WTC11 (cell line): ENCODE measurements at regions not wholly inside any gene's neighbourhood (a gene's known extent, or its start where the extent isn't known, plus 50 kb on each side); places are given as distances from the start of the nearest gene placed in this dataset.

Source experiments
- ATAC-seq: fragments of 200-7000 bp; cut with Tn5 transposase; 2 replicates; pipeline ENCODE4 v1.10.0; 2021; ENCODE audit warnings: mild to moderate bottlenecking, moderate library complexity
- CTCF ChIA-PET: fragments of 300-600 bp; sonication (Branson Sonifier 250); formaldehyde crosslinking; loops from one replicate; lab custom pipeline; 2021; ENCODE audit warnings: antibody characterized with exemption; lab: Charles Lee
- POLR2A ChIA-PET: fragments of 350-600 bp; sonication (Branson Sonifier 250); formaldehyde crosslinking; loops from one replicate; lab custom pipeline; 2021; ENCODE audit warnings: antibody characterized with exemption; lab: Charles Lee
- DNase-seq: peaks from one replicate; pipeline ENCODE4 v3.0.0; 2021; ENCODE audit warnings: low spot score
- H3K27ac Mint-ChIP-seq: 2 replicates; pipeline ENCODE4 v1.8.0; 2021; ENCODE audit warnings: mixed read lengths
- H3K27me3 Mint-ChIP-seq: 2 replicates; pipeline ENCODE4 v1.8.0; 2021; ENCODE audit warnings: low read depth, mild to moderate bottlenecking, moderate library complexity, mixed read lengths
- H3K36me3 Mint-ChIP-seq: 2 replicates; pipeline ENCODE4 v1.8.0; 2021; ENCODE audit warnings: mixed read lengths
- H3K4me1 Mint-ChIP-seq: 2 replicates; pipeline ENCODE4 v1.8.0; 2022; ENCODE audit warnings: mixed read lengths
- H3K4me3 Mint-ChIP-seq: 2 replicates; pipeline ENCODE4 v1.8.0; 2021; ENCODE audit warnings: mild to moderate bottlenecking, moderate library complexity, mixed read lengths
- H3K9me3 Mint-ChIP-seq: 2 replicates; pipeline ENCODE4 v1.8.0; 2021; ENCODE audit warnings: mixed read lengths
- ATF1 ChIP-seq: sonication (generic); formaldehyde crosslinking; IDR thresholded peaks from 2 replicates; pipeline ENCODE4 v1.8.1; 2023; ENCODE audit warnings: mild to moderate bottlenecking, moderate library complexity, missing genetic modification reagents
- ESRRA ChIP-seq: sonication (generic); formaldehyde crosslinking; IDR thresholded peaks from 2 replicates; pipeline ENCODE4 v1.8.1; 2022; ENCODE audit warnings: mild to moderate bottlenecking, missing genetic modification reagents, borderline replicate concordance
- ETV6 ChIP-seq: sonication (generic); formaldehyde crosslinking; IDR thresholded peaks from 2 replicates; pipeline ENCODE4 v1.8.1; 2022; ENCODE audit warnings: mild to moderate bottlenecking, missing genetic modification reagents
- FOXJ3 ChIP-seq: sonication (generic); formaldehyde crosslinking; IDR thresholded peaks from 2 replicates; pipeline ENCODE4 v1.9.0; 2021; ENCODE audit warnings: missing genetic modification reagents, mild to moderate bottlenecking, borderline replicate concordance
- FOXP1 ChIP-seq: sonication (generic); formaldehyde crosslinking; IDR thresholded peaks from 2 replicates; pipeline ENCODE4 v1.8.0; 2022; ENCODE audit warnings: missing genetic modification reagents, mild to moderate bottlenecking, moderate library complexity, borderline replicate concordance
- HMGA2 ChIP-seq: fragments of 250-450 bp; sonication (Bioruptor Pico); IDR thresholded peaks from 2 replicates; pipeline ENCODE4 v1.4.0; 2021; ENCODE audit warnings: mild to moderate bottlenecking, moderate library complexity
- NFYB ChIP-seq: sonication (generic); formaldehyde crosslinking; conservative IDR thresholded peaks from 2 replicates; pipeline ENCODE4 v1.8.0; 2022; ENCODE audit warnings: low read depth, missing genetic modification reagents
- NR2C2 ChIP-seq: sonication (generic); formaldehyde crosslinking; IDR thresholded peaks from 2 replicates; pipeline ENCODE4 v1.8.0; 2022; ENCODE audit warnings: mild to moderate bottlenecking, missing genetic modification reagents
- RELA ChIP-seq: sonication (generic); formaldehyde crosslinking; IDR thresholded peaks from 2 replicates; pipeline ENCODE4 v1.8.1; 2022; ENCODE audit warnings: missing genetic modification reagents, mild to moderate bottlenecking, borderline replicate concordance
- RORB ChIP-seq: fragments of 250-450 bp; sonication (Bioruptor Pico); IDR thresholded peaks from 2 replicates; pipeline ENCODE4 v1.9.0; 2021; ENCODE audit warnings: mild to moderate bottlenecking
- SMAD3 ChIP-seq: sonication (generic); formaldehyde crosslinking; IDR thresholded peaks from 2 replicates; pipeline ENCODE4 v1.8.0; 2022; ENCODE audit warnings: missing genetic modification reagents, mild to moderate bottlenecking, borderline replicate concordance
- SMAD4 ChIP-seq: sonication (generic); formaldehyde crosslinking; IDR thresholded peaks from 2 replicates; pipeline ENCODE4 v1.8.0; 2022; ENCODE audit warnings: mild to moderate bottlenecking, missing genetic modification reagents
- TCF7 ChIP-seq: sonication (generic); formaldehyde crosslinking; IDR thresholded peaks from 2 replicates; pipeline ENCODE4 v1.8.0; 2022; ENCODE audit warnings: mild to moderate bottlenecking, low read depth, missing genetic modification reagents, moderate library complexity
- TEAD4 ChIP-seq: sonication (generic); formaldehyde crosslinking; IDR thresholded peaks from 2 replicates; pipeline ENCODE4 v1.8.0; 2022; ENCODE audit warnings: mild to moderate bottlenecking, missing genetic modification reagents
- ZNF232 ChIP-seq: sonication (generic); formaldehyde crosslinking; IDR thresholded peaks from 2 replicates; pipeline ENCODE4 v1.8.0; 2022; ENCODE audit warnings: mild to moderate bottlenecking, missing genetic modification reagents
- ZNF263 ChIP-seq: sonication (generic); formaldehyde crosslinking; IDR thresholded peaks from 2 replicates; pipeline ENCODE4 v1.8.1; 2022; ENCODE audit warnings: low read depth, mild to moderate bottlenecking, moderate library complexity, missing genetic modification reagents
- TF ChIP-seq, protein P1 (sequence below): sonication (generic); formaldehyde crosslinking; IDR thresholded peaks from 2 replicates; pipeline ENCODE4 v1.8.0; 2023; ENCODE audit warnings: missing genetic modification reagents, mild to moderate bottlenecking, borderline replicate concordance
- TF ChIP-seq, protein P2 (sequence below): sonication (generic); formaldehyde crosslinking; IDR thresholded peaks from 2 replicates; pipeline ENCODE4 v1.8.0; 2022; ENCODE audit warnings: missing genetic modification reagents
- TF ChIP-seq, protein P3 (sequence below): sonication (generic); formaldehyde crosslinking; IDR thresholded peaks from 2 replicates; pipeline ENCODE4 v1.8.1; 2023; ENCODE audit warnings: mild to moderate bottlenecking, missing genetic modification reagents
- TF ChIP-seq, protein P4 (sequence below): sonication (generic); formaldehyde crosslinking; IDR thresholded peaks from 2 replicates; pipeline ENCODE4 v1.8.0; 2022; ENCODE audit warnings: mild to moderate bottlenecking, missing genetic modification reagents
- TF ChIP-seq, protein P5 (sequence below): sonication (generic); formaldehyde crosslinking; conservative IDR thresholded peaks from 2 replicates; pipeline ENCODE4 v1.8.1; 2023; ENCODE audit warnings: mild to moderate bottlenecking, low read depth, missing genetic modification reagents, moderate library complexity

DNA sequence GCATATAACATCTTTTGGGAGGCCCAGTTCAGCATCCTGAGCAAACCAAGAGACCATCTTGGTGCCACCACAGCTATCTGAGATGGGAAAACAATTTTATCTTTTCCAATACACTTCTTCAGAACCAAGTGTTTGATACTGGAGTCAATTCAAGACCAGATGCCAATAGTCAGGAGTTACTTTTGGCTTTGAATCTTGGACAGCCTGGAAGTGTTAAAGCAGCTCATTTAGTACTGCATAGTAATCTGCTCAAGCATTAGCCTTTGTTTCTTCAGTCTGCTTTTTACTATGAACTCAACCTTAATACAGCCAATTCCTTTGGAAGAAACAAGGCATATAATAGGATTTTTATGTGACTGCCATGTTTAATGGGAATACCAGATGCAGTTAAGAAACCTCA is 81.9 kb upstream of the TSPAN8 start (continued):
- TF ChIP-seq, protein P1, sequence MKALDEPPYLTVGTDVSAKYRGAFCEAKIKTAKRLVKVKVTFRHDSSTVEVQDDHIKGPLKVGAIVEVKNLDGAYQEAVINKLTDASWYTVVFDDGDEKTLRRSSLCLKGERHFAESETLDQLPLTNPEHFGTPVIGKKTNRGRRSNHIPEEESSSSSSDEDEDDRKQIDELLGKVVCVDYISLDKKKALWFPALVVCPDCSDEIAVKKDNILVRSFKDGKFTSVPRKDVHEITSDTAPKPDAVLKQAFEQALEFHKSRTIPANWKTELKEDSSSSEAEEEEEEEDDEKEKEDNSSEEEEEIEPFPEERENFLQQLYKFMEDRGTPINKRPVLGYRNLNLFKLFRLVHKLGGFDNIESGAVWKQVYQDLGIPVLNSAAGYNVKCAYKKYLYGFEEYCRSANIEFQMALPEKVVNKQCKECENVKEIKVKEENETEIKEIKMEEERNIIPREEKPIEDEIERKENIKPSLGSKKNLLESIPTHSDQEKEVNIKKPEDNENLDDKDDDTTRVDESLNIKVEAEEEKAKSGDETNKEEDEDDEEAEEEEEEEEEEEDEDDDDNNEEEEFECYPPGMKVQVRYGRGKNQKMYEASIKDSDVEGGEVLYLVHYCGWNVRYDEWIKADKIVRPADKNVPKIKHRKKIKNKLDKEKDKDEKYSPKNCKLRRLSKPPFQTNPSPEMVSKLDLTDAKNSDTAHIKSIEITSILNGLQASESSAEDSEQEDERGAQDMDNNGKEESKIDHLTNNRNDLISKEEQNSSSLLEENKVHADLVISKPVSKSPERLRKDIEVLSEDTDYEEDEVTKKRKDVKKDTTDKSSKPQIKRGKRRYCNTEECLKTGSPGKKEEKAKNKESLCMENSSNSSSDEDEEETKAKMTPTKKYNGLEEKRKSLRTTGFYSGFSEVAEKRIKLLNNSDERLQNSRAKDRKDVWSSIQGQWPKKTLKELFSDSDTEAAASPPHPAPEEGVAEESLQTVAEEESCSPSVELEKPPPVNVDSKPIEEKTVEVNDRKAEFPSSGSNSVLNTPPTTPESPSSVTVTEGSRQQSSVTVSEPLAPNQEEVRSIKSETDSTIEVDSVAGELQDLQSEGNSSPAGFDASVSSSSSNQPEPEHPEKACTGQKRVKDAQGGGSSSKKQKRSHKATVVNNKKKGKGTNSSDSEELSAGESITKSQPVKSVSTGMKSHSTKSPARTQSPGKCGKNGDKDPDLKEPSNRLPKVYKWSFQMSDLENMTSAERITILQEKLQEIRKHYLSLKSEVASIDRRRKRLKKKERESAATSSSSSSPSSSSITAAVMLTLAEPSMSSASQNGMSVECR (CRISPR knock-in tag) = no peak
- TF ChIP-seq SMAD4 (CRISPR knock-in tag) (no peak), SMAD3 (no peak), RORB (CRISPR knock-in tag) (no peak), RELA (CRISPR knock-in tag) (no peak), NR2C2 (CRISPR knock-in tag) (no peak)

DNA sequence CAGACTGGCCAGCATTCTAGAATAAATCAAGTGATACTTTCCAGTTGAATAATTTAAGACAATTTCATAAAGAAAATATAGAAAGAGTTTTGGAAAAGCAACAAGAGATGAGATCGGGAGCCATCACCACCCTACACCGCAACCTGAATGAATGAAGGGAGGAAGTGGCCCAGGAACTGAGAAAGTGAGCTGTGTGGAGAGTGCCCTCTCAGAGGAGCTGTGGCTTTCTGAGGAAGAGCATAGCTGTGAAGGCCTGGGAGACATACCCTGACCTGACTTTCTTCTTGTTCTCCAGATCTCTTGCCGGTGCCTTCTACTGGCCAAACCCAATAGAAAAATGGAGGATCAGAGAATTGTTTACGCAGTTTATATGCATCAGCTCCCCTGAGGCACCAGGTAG is 79.3 kb upstream of the TSPAN8 start:
- H3K36me3 Mint-ChIP-seq = no peaks in the 10 kb centered on the region
- H3K4me3 Mint-ChIP-seq = no peak overlapping the region
- H3K27me3 Mint-ChIP-seq = no peaks in the 10 kb centered on the region; the same call in 1 of the 2 replicates
- H3K9me3 Mint-ChIP-seq = peaks cover 17% of the 10 kb centered on the region; the same call in 1 of the 2 replicates
- no peaks in the 10 kb centered on the region for H3K4me1 Mint-ChIP-seq
- no peak overlapping the region for H3K27ac Mint-ChIP-seq
- POLR2A ChIA-PET = no interaction called here
- ATAC-seq = no peak
- CTCF ChIA-PET = interaction anchor here (0.5 kb wide), 1 partner anchor 150 kb away, joined by 5 read pairs; no protein-coding TSS in a partner anchor
- no peak for DNase-seq
- TF ChIP-seq, protein P2, sequence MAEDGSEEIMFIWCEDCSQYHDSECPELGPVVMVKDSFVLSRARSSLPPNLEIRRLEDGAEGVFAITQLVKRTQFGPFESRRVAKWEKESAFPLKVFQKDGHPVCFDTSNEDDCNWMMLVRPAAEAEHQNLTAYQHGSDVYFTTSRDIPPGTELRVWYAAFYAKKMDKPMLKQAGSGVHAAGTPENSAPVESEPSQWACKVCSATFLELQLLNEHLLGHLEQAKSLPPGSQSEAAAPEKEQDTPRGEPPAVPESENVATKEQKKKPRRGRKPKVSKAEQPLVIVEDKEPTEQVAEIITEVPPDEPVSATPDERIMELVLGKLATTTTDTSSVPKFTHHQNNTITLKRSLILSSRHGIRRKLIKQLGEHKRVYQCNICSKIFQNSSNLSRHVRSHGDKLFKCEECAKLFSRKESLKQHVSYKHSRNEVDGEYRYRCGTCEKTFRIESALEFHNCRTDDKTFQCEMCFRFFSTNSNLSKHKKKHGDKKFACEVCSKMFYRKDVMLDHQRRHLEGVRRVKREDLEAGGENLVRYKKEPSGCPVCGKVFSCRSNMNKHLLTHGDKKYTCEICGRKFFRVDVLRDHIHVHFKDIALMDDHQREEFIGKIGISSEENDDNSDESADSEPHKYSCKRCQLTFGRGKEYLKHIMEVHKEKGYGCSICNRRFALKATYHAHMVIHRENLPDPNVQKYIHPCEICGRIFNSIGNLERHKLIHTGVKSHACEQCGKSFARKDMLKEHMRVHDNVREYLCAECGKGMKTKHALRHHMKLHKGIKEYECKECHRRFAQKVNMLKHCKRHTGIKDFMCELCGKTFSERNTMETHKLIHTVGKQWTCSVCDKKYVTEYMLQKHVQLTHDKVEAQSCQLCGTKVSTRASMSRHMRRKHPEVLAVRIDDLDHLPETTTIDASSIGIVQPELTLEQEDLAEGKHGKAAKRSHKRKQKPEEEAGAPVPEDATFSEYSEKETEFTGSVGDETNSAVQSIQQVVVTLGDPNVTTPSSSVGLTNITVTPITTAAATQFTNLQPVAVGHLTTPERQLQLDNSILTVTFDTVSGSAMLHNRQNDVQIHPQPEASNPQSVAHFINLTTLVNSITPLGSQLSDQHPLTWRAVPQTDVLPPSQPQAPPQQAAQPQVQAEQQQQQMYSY (CRISPR knock-in tag) = no peak
- TF ChIP-seq, protein P3, sequence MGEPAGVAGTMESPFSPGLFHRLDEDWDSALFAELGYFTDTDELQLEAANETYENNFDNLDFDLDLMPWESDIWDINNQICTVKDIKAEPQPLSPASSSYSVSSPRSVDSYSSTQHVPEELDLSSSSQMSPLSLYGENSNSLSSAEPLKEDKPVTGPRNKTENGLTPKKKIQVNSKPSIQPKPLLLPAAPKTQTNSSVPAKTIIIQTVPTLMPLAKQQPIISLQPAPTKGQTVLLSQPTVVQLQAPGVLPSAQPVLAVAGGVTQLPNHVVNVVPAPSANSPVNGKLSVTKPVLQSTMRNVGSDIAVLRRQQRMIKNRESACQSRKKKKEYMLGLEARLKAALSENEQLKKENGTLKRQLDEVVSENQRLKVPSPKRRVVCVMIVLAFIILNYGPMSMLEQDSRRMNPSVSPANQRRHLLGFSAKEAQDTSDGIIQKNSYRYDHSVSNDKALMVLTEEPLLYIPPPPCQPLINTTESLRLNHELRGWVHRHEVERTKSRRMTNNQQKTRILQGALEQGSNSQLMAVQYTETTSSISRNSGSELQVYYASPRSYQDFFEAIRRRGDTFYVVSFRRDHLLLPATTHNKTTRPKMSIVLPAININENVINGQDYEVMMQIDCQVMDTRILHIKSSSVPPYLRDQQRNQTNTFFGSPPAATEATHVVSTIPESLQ = no peak
- TF ChIP-seq ETV6 (no peak), RORB (CRISPR knock-in tag) (no peak), TEAD4 (CRISPR knock-in tag) (no peak), NFYB (CRISPR knock-in tag) (no peak), ATF1 (CRISPR knock-in tag) (no peak), ZNF232 (CRISPR knock-in tag) (no peak), SMAD4 (CRISPR knock-in tag) (no peak), HMGA2 (no peak), ZNF263 (CRISPR knock-in tag) (no peak), ESRRA (CRISPR knock-in tag) (no peak), TCF7 (CRISPR knock-in tag) (no peak), FOXJ3 (CRISPR knock-in tag) (no peak), FOXP1 (no peak)
- TF ChIP-seq, protein P4, sequence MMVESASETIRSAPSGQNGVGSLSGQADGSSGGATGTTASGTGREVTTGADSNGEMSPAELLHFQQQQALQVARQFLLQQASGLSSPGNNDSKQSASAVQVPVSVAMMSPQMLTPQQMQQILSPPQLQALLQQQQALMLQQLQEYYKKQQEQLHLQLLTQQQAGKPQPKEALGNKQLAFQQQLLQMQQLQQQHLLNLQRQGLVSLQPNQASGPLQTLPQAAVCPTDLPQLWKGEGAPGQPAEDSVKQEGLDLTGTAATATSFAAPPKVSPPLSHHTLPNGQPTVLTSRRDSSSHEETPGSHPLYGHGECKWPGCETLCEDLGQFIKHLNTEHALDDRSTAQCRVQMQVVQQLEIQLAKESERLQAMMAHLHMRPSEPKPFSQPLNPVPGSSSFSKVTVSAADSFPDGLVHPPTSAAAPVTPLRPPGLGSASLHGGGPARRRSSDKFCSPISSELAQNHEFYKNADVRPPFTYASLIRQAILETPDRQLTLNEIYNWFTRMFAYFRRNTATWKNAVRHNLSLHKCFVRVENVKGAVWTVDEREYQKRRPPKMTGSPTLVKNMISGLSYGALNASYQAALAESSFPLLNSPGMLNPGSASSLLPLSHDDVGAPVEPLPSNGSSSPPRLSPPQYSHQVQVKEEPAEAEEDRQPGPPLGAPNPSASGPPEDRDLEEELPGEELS (CRISPR knock-in tag) = no peak
- TF ChIP-seq, protein P5, sequence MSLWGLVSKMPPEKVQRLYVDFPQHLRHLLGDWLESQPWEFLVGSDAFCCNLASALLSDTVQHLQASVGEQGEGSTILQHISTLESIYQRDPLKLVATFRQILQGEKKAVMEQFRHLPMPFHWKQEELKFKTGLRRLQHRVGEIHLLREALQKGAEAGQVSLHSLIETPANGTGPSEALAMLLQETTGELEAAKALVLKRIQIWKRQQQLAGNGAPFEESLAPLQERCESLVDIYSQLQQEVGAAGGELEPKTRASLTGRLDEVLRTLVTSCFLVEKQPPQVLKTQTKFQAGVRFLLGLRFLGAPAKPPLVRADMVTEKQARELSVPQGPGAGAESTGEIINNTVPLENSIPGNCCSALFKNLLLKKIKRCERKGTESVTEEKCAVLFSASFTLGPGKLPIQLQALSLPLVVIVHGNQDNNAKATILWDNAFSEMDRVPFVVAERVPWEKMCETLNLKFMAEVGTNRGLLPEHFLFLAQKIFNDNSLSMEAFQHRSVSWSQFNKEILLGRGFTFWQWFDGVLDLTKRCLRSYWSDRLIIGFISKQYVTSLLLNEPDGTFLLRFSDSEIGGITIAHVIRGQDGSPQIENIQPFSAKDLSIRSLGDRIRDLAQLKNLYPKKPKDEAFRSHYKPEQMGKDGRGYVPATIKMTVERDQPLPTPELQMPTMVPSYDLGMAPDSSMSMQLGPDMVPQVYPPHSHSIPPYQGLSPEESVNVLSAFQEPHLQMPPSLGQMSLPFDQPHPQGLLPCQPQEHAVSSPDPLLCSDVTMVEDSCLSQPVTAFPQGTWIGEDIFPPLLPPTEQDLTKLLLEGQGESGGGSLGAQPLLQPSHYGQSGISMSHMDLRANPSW (CRISPR knock-in tag) = no peak
